ENCODE measurements at regions not wholly inside any gene's neighbourhood (a gene's known extent, or its start where the extent isn't known, plus 50 kb on each side); places are given as distances from the start of the nearest gene placed in this dataset.

- TF ChIP-seq CTCF (IDR thresholded peaks at IDR 0.05) (no peak), POLR2A (IDR thresholded peaks at IDR 0.05) (no peak)
Observed at GRCh38 chr14:94888121-94888520, 118.2 kb upstream of the GSC start.

All from thyroid gland (tissue), 4 donors.